Suprapubic skin (tissue), 4 donors: ENCODE measurements at regions not wholly inside any gene's neighbourhood (a gene's known extent, or its start where the extent isn't known, plus 50 kb on each side); places are given as distances from the start of the nearest gene placed in this dataset.

Experiments used
- CTCF ChIP-seq, 2 donors: fragments of 200-600 bp in 1 of 2; fragments of 450-650 bp in 1 of 2; sonication (generic) in 1 of 2; IDR thresholded peaks; one replicate each; pipeline ENCODE4 v1.5.1; 2016 to 2019; ENCODE audit warnings: antibody characterized with exemption in 2 of 2, mild to moderate bottlenecking in 1 of 2, moderate library complexity in 1 of 2
- EP300 ChIP-seq: sonication (generic); formaldehyde crosslinking; IDR thresholded peaks from one replicate; pipeline ENCODE4 v1.6.1; 2017; ENCODE audit warnings: antibody characterized with exemption
- POLR2A ChIP-seq, 2 donors: fragments of 450-650 bp; IDR thresholded peaks; one replicate each; pipeline ENCODE4 v1.6.1; 2017; ENCODE audit warnings: antibody characterized with exemption in 2 of 2, mild to moderate bottlenecking in 2 of 2, moderate library complexity in 2 of 2
- POLR2AphosphoS5 ChIP-seq, 3 donors: sonication (generic); formaldehyde crosslinking; IDR thresholded peaks; one replicate each; pipeline ENCODE4 v1.6.1; 2017; ENCODE audit warnings: antibody characterized with exemption in 3 of 3

DNA sequence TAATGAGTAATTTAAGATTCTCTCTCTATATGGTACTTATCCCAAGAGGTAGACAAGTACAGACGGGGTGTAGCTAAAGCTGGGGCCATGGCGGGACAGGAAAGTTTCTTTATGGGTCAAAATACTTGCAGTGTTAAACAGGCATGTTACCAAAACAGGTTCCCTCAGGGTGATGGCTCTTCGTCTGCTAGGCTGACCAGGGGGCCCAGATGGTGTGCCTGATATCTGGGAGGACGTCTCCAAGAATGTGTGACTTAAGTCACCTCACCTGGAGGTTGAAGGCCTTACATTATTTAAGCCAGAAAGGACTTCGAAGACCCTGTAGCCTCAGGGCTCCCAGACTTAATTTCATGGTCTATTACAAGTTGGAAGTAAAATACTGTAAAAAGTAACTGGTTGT is 52.7 kb upstream of the FMOD start:
- no peak for TF ChIP-seq CTCF (IDR thresholded peaks at IDR 0.05)
- no peak for TF ChIP-seq POLR2A (IDR thresholded peaks at IDR 0.05)
- TF ChIP-seq POLR2AphosphoS5 (IDR thresholded peaks at IDR 0.05), result no peak
- no peak for TF ChIP-seq EP300
